HG03175 (cell line): ENCODE measurements at regions not wholly inside any gene's neighbourhood (a gene's known extent, or its start where the extent isn't known, plus 50 kb on each side); places are given as distances from the start of the nearest gene placed in this dataset.

Source experiments
- ATAC-seq: cut with Tn5 transposase; IDR thresholded peaks from one replicate; pipeline ENCODE4 v1.9.1; 2021; ENCODE audit warnings: mild to moderate bottlenecking, moderate library complexity; ENCODE audit not compliant: unreplicated experiment

- no peak for ATAC-seq
Observed at GRCh38 chr6:165229216-165229615, 80.2 kb downstream of the C6orf118 start.

DNA sequence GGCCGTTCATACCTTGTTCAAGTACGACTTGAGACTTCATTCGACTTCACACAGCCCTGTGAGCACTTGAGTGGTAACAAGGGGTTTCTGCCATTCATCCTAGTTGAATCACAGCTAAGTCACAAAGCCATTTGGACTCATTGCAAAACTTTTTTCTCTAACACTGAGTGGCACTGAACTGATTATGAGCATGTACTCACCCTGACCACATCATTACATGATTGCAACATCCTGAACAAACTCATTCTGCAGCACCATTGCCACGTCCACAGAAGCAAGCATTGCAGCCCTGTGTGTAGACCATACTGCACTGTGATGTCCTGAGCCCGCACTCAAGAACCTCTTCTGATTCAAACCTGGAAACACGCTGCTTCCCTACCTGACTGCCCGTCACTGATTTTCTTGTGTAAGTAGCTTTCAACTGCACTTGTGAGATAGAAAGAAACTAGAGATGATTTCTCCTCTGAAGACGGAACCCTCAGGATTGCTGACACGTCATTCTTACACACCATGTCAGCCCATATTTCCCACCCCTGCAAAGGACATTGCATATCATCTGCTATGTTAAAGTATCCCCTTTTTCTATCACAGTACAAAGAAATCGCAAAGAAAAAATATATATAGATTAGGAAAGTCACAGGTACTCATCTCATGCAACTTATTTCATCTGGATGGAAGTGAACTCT, 81.6 kb downstream of the C6orf118 start:
- ATAC-seq, result no peak

DNA sequence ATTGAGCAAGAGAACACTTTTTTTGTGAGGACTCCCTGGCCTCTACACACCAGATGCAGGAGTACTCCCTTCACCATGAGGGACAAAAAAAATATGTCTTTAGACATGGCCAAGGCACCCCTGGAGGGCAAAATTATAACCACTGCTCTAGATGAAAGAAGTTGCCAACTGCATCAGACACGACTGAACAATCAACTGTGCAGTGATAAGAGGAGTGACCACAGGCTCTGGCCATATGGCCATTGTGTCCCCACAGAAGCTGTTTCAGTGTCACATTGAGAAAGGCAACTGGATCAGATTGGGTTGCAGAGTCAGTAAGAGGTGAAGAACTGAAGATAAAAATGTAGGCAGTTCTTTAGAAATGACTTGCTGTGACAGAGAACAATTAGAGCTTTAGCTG, 85.7 kb downstream of the C6orf118 start:
- ATAC-seq, result no peak

GRCh38 chr6:165223101-165223500, 86.3 kb downstream of the C6orf118 start:
- ATAC-seq, result no peak

- ATAC-seq, result no peak
Observed at GRCh38 chr6:165222315-165223025, 86.9 kb downstream of the C6orf118 start.

GRCh38 chr6:165220045-165220444, 89.4 kb downstream of the C6orf118 start:
- no peak for ATAC-seq

DNA sequence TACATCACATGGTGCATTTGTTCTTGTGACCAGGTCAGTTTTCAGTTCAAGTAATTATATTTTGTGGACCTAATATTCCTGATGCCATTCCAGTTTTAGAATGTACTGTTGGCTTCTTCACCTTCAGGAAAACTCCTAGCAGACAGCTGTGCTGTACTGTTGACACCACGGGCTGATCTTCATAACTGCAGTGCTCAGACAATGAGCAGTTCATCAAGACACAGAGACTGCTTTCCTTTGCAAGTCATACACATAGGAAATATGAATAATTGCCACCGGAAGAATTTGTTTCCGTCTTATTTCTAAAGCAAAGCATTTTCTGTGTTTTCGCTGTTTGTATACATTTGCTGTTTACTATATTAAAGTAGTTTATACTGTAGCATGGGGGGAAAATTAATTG, 89.8 kb downstream of the C6orf118 start:
- ATAC-seq, result no peak

GRCh38 chr6:165218829-165219228, 90.6 kb downstream of the C6orf118 start:
- no peak for ATAC-seq

DNA sequence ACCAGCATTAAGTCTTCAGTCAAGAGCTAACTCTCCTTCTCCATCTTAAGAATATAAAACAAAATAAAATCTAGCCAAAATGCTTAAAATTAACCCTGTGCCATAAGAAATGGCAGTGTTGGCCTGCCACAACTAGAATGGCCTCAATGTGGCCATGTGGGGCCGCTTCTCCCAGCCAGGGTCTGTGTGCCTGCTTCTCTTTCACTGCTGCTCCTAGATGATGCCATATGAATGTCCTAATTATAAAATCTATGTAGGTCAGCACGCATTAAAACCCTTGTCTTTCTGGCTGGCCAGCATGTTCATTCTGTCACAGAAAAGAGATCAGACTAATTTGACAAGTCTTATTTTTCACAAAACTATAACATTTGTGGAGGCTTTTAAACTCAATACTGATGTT, 102.6 kb downstream of the C6orf118 start:
- ATAC-seq, result no peak

DNA sequence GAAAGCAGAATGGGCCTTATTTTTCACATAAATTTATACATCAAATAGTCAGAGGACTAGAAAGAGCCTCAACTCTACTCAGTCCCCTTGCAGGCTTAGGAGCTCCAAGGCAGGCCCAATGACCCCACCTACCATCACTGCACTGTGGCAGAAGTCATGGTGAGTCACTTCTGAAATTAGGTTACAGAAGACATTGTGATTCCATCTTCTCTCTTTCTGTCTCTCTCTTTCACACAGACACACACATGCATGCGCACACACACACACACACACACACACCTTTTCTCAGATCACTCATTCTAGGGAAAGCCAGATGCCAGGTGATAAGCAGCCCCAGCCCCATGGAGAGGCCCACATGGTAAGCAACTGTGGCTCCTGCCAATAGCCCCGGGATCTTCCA, 103.8 kb downstream of the C6orf118 start:
- ATAC-seq, result no peak

DNA sequence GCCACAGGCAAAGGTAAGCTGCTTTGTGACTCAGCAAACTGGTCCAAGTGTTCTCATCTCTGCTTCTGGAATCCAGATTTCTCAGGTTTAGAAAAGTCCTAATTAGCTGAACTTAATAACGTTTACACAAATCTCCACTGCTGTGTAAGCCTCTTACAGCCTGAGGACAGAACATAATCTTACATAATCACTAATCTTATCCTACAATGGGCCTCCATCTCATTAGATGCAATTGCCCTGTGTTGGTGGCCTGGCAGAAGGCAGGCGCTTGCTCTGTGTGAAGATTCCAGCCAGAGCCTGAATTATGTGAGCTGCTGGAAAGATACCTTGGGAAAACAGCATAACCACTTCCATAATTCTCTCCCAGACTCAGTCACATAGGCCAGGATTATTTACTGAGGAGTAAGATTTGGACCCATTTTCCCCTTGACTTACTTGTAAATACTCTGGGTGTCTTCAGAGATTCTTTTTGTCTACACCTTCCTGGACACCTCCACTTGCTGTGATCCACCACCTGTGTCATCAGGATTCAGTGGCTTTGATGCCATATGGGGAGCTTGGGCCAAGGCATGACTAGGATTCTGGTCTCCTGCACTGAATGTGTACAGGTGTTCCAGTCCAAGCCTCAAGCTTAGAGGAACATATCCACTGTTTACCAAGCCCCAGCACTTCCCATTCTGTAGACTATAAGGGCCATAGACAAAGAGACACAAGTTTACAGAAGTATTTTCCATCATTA, 104.4 kb downstream of the C6orf118 start:
- no peak for ATAC-seq

GRCh38 chr6:165200178-165200577, 109.2 kb downstream of the C6orf118 start:
- no peak for ATAC-seq

- ATAC-seq, result no peak
Observed at GRCh38 chr6:165191461-165191860, 117.9 kb downstream of the C6orf118 start.

DNA sequence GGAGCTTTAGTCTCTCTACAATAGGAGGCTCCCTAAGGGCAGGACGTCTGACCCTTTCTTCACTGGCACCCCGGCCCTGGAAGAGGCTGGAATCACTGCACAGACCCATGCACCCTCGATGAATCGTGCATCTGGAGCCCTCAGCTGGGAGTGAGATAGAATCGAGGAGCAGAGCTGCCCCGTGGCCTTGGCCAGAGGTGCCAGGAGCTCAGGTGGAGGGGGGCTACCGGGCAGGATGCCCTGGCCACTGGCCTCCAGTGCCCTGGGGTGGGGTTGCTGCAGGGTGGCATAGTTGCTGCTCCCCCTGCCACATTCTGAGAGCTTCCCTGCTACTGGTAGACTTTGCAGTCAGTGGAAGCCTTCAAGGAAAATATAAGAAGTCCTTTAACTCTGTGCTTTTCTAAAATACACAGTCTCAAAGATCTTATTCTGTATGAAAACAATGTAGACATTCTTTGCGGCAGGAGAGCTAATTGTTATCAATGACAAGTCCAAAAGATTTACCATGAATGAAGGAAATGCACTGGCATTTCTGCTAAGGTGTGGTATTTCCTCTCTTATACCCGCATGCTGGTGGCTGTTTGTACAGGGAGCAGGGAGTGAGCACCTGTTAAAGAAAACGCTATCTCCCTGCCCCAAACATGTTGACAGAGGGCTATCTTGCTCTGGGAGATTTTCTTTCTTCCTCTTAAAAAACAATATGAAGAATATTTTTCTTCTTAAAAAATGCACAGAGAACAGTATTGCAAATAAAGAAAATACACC, 122.8 kb downstream of the C6orf118 start:
- no peak for ATAC-seq

DNA sequence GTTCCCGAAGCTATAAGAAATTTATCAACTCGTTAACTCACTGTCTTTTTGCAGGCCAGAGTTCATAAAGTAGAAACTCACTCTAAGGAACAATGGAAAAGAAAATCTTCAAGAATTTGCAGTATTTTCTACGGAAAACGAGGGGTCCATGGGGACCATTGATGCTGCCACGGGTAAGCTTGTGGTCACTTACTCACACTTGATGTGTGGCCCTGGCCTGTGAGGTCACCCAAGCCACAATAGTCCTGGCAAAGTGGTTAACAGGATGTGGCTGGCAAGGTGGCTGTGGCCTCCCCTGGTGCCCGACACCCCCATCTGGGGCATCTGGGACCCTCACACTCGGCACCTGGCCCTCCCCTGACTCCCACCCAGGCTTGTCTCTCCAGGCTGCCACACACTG, 123.4 kb downstream of the C6orf118 start:
- no peak for ATAC-seq

DNA sequence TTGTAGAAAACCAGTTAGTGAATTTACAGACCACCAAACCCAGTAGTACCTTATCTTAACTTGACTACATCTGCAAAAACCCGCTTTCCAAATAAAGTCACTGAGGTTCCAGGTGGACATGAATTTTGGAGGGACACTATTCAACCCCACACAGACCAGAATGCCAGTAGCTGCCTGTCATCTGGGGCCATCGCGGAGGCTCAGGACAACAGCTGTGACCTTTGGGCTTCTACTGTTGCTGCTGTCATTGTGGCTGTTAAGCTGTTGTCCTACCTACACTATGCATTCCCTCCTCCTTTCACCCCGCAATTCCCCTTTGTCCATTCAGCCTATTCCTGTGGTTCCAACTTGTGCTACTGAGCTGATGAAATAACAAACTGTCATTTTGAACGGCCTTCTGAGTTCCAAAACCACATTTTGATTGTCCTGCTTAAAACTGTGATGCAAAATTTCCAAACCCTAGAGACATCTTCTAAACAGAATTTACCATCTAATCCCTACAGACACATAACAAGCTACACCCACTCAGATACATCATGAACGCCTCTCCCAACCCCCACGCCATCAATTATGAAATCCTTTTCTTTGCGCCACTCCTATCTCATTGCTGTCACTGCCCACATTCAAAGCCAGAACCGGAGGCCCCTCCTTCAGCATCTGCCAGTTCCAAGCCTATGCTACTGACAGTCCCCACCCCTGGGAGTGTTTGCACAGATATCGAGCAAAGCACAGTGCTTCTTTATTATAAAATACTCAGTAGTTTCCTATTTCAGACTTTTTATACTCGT, 125.0 kb downstream of the C6orf118 start:
- no peak for ATAC-seq

DNA sequence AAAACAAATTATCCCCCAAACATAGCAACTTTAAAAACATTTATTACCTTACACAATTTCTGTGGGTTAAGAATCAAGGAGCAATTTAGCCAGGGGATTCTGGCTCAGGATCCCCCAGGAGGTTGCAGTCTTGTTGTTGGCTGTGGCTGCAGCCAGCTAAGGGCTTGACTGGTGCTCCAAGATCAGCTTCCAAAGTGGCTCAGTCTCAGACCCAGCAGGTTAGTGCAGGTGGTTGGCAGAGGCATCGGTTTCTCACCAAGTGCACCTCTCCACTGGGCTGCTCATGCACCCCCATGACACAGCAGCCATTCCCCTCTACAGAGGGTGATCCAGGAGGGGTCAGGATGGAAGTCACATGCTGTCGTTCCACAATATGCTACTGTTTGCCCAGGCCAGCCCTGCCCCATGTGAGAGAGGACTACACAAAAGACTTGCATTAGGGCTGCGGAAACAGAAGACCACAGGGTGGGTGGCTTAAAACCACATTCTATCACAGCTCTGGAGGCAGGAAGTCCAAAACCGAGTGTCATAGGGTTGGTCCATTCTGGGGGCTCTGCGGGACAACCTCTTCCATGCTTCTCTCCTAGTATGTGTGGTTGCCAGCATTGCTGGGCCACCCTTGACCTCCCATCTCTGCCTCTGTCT, 125.8 kb downstream of the C6orf118 start:
- no peak for ATAC-seq

GRCh38 chr6:165183071-165183470, 126.3 kb downstream of the C6orf118 start:
- no peak for ATAC-seq

- no peak for ATAC-seq
Observed at GRCh38 chr6:165181951-165182414, 127.4 kb downstream of the C6orf118 start.

DNA sequence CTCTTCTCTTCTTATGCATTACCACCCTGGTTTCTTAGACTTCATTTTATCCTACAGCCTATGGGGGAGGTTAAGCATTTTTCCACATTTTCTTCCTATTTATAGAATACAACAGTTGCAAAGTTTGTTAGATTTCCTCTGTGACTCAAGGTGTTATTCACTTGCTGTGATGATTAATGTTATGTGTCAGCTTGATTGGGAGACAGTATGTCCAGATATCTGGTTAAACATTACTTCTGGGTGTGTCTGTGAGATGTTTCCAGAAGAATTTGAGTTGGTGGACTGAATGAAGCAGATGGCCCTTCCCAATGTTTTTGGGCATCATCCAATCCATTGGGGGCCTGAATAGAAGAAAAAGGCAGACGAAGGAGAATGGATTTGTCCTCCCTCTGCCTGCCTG, 131.3 kb downstream of the C6orf118 start:
- no peak for ATAC-seq
